Lung microvascular endothelial cell (primary cell): ENCODE measurements at regions not wholly inside any gene's neighbourhood (a gene's known extent, or its start where the extent isn't known, plus 50 kb on each side); places are given as distances from the start of the nearest gene placed in this dataset.

Experiments
- DNase-seq, 2 donors: peaks; one replicate each; pipeline versions ENCODE4 v3.0.0 to v3.0.0-alpha.2; 2010; ENCODE audit warnings: low read depth in 2 of 2

DNA sequence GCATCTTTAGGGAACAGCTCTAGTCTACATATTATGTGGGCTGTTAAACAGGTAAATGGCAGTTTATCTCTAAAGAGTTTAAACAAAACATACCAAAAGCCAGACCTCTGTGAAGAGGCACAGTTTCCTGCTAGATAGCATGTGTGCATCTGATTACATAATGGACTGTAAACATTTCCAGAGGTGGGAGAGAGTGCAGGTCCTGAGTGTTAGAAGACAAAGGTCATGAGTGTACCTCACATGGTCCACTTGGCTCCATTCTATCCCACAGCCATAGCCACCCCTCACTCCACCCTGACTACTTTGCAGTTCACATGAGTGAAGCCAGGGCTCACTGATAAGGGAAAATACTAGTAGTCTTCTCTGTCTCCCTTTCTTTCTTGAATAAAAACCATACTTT lies 233.4 kb downstream of the MTX2 start:
- peak in 1 of 2 donors; percentile 14 for DNase-seq

DNA sequence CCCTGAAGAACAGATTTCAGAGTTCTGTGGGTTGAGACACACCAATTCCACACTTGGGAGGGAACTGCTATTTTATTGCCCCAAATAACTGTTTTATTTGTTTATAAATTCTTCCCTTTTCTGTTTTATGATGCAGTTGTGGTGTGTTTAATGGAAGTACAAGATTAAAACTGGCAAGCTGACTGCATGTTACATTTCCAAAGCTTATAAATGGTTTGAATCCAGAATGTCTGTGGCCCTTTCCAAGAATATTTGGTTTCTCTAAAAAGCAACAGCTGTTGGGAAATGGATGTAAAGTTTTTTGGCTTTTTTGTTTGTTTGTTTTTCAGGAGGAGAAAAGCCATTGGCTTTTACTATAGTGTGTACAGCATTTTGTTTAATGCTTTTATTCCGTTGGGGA lies 234.5 kb downstream of the MTX2 start:
- no peak for DNase-seq

DNA sequence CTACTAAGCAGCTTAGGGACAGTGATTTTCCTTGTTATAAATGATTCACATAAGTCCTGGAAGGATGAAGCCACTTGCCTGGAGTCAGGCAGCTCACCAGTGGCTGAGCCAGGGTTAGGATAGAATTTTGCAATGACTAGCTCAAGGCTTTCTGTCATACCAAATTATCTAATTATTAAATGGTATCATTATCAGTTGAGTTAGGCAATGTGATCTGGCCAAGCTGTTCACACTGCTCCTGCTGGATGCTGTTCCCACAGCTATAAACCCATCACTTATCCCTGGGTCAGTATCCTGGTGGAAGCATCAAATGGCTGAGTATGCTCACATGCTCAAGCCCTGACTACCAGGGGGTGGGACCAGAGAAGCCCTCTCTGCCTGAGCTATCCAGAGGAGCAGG lies 235.2 kb downstream of the MTX2 start:
- no peak for DNase-seq

DNA sequence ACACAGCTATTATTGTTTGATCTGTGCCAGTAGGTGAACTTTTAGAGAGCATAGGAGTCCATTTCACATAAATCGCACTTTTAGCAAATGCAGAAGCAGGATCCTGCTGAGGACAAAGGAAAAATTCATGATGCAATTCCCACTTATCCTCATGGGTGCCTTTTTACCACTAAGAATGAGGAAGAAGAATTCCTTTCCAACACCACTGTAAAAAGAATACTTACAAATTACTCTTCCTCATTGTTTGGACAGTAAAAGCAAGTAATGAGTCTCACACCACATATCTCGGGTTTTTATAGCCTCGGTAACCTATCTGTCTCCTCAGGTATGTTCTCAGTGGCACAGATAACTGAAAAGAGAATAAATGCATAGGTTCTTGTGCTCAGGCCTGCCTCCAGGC lies 238.5 kb downstream of the MTX2 start:
- DNase-seq, result no peak

DNA sequence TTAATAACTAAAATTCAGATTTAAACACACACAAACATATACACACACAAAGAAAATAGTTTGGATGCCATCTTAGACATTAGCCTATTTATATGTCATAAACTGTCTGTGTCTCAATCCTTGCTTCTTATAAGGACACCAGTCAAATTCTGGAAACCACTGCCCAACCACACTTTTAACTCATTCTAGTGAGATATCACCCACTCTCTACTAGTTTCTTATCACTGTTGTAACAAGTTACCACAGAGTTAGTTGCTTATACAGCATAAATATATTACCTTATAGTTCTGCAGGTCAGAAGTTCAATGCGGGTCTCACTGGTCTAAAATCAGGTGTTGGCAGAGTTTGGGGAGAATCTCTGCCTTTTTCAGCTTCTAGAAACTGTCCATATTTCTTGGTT lies 239.1 kb downstream of the MTX2 start:
- DNase-seq, result no peak

DNA sequence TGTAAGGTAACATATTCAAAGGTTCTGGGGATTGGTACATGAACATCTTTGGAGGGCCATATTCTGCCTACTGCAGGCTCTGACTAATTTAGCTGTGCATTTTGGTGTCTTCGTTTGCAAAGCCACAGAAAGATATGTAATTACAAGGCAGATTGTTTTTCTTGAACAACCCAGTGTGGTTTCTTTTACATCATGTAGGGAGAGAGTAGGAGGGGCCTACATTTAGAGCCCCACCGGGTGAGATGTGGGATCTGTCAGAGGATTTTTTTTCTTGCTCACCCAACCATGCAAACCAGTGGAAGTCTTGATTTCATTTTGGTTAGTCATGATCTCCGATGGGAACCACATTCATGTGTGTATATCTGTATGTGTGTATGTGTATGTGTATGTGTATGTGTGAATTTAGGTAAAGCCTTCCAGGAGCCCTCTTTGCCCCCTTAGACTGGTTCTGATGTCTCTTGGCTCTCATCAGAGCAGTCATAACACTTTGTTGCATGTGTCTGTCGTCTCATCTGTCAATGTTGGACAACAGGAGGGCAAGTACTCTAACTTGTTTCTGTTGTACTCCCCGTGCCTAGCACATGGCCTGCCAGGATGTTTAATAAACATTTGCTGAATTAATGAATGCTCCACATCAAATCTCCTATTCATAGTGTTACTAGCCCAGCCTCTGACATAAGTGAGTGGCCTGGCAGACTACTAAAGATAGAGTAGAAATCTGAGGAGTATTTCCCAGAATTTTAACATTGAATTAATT lies 239.9 kb downstream of the MTX2 start:
- DNase-seq, result no peak

DNA sequence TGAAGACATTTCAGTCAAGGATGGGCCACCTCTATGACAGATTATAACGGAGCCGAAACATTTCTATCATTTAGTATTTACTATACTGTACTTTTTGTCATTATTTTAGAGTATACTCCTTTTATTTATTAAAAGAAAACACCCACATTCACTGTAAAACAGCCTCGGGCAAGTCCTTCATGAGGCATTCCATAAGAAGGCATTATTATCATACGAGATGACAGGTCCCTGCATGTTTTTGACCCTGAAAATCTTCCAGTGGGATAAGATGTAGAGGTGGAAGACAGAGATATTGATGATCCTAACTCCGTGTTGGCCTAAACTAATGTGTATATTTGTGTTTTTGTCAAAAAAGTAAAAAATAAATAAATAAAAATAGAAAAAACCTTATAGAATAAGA lies 245.0 kb downstream of the MTX2 start:
- DNase-seq, result no peak

DNA sequence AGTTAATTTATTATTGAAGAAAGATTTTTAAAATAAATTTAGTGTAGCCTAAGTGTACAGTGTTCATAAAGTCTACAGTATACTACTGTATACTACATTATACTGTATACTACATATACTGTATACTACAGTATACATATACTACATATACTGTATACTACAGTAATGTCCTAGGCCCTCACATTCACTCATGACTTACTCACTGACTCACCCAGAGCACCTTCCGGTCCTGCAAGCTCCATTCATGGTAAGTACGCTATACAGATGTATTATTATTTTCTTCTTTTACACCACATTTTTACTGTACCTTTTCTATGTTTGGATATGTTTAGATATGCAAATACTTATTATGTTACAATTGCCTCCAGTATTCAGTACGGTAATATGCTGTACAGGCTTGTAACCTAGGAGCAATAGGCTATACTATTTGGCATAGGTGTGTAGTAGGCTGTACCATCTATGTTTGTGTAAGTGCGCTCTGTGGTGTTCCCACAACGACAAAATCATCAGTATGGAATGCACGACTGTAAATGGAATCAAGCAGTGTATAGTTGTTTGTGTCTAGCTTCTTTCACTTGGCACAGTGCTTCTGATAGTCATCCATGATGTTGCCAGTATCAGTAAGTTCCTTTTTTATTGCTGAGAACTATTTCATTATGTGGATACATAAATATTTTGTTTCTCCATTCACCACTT lies 245.7 kb downstream of the MTX2 start:
- DNase-seq, result peak; percentile 31 to 46

DNA sequence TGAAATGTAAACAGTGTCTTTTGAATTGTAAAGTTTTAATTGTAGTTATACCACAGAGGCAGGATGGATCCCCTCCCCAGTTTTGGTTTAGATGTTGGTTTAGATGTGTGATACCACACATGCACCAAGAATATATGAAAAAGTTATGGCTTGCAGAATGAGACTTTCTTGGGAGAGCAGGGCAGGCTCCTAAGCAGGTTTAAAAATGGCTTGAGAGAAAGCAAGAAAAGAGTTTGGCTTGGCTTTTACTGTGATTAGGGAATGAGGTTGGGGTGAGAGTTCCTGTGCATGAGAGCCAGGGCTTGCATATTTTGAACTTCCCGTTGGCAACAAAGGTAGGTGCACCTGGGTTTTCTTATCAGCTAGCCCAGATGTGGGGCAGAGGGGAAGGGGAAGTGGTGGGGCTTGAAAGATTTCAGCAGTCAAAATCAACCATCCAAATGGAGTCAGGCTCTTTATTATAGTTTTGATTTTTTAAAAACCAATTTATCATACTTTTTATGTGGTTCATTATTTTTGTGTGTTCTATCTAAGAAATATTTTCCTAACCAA lies 246.9 kb downstream of the MTX2 start:
- DNase-seq, result peak; percentile 4 to 84

DNA sequence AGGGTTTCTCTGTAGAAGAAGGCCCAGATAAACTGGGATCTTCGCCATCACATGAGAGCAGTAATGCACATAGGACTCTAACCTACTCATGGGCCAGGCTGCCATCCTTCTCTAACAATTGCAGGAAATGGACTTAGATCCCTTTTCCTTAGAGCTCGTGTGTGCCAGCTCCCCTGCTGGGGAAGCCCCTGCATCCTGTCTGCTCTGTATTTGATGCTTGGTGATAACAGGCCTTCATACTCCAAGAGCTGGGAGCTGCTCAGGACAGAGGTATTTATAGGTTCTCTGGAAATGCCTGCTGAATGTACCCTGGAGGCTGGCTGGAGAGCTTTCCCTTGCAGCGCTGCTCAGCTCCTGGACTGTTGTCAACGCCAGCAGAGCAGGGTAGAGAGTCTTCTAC lies 249.6 kb downstream of the MTX2 start:
- DNase-seq, result peak; percentile 91 to 95

DNA sequence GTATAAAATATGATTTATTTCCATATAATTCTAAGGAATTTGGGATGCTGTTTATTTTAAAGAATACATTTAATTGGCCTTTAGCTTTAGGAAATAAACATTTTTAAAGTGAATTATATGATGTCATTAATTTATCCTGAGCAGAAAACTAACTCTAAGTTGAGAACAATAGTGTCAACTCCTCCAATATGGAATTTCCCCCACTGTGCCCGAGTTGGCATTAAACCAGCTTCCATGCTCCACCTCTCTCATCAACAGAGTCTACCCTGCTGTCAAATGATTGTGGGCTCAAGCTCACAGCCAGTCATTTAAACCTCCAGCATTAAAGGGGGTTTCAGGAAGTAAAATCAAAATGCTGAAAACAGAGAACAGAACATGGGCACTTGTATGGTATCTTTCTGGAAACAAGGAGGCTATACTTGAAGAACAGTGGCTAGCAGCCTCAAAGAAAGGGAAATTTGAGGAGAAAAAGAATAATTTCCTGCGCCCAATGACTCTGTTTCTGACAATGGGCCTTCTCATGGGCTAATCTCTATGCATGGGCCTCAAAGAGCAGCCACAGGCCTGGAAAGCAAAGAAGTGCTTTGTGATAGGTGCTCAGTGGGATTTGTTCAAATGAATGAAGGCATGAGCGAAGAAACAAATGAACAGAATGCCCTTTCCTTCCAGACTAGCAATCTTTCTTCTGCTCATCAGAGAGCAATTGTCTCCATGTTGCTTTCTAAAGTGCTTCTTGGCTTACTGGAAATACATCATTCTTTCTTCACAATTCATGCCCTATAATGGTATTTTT lies 252.8 kb downstream of the MTX2 start:
- peak; percentile 17 to 84 for DNase-seq

DNA sequence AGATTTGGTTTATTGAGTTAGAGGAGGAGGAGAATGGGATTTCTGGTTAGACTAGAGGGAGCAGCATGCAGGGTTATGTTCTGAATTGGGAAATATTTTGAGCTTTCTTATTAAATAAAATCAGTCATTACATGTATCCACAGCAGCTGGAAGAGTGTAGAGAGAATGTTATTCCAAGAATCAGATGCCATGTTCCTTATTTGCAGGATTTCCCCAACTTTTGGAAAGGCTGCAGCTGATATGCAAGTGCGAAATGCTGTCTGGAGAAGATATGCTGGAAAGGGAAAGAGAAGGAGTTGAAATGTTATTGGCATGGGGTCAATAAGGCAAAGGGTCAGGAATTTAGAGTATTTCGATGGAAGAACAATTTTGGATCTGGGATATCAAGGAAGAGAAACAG lies 255.8 kb downstream of the MTX2 start:
- no peak for DNase-seq

DNA sequence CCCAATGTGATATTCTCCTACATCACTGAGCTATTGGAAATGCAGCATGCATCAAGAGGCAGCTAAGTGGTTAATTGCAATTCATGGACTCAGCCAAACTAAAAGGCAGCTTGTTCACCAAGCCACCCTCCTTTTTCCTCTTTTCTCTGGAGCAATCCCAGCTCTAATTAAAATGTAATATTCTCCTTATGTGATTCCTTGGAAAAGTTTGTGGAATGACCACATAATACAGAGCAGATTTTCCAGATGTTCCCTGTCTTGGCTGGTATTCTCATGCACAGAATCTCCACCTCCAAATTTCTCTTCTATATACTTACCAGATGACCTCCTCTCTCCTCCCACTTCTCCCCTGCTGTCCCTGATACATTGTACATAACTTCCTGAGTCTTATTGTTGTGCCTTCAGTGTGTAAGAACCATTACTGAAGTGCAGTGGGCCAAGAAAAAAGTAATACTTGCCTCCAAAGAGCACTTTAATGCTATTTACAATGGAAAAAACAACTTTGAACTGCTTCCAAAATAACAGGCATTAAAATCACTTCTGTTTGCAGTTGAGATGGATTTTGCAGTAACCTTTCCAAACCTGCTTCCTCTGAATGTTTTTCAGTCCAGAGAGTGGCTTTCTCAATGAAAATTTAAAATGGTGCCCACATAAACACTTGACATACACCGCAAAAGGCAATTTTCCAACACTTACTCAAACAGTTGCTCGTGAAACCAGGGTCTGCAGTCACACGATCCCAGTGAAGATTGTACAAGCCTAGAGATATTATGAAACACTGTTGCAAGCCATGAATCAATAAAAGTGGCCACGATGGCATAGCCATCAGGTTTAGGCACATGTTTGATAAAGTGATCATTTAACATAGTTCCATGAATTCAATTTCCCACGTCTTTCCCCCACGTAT lies 258.0 kb downstream of the MTX2 start:
- DNase-seq, result peak; percentile 10 to 65

DNA sequence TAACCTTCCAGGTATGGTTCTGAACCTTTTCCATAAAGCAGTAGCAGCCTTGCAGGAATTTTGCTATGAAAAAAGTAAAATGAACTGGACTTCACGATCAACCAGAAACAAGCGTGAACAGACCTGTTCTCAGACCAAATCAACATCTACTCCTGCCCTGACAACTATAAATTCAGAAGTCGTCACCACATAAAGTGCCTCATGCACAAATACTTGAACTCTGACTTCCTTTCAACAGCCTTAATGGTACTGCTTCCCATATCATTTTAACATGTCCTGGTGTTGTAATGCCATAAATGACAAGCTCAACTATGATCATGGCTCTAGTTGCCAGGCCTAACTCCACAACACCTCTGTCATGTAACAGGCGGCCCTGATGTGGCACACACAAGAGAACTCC lies 262.4 kb downstream of the MTX2 start:
- no peak for DNase-seq

DNA sequence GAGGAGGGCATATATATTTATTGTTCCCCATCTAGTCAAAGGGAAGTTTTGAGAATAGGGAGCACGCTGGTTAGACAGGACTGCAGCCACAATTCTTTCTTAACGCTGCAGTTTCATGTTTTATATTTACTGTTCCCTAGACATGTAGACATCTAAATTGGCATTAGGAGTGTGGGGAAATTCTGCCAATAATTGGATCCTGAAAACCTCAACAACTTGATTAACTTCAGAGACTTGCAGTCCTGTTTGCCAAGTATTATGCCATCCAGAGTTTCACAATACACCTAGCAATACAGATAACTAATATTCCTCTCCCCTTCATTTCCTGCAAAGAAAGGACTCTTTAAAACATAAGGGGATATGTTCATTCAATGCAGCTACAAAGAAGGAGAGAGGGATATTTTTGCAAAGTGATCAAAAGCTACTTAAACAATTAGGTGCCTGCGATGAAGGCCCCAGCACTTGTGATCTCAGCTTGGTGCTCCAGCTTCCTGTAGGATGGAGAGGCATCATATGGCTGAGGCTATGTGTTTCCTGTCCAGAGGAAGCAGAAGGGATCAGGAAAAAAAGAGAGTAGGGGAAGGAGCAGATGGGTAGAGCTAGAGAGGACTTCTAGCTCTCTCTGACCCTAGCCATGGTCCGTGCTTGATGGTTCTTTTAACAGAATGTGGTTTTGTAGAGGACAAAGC lies 264.4 kb downstream of the MTX2 start:
- DNase-seq, result peak in 1 of 2 donors; percentile 45

DNA sequence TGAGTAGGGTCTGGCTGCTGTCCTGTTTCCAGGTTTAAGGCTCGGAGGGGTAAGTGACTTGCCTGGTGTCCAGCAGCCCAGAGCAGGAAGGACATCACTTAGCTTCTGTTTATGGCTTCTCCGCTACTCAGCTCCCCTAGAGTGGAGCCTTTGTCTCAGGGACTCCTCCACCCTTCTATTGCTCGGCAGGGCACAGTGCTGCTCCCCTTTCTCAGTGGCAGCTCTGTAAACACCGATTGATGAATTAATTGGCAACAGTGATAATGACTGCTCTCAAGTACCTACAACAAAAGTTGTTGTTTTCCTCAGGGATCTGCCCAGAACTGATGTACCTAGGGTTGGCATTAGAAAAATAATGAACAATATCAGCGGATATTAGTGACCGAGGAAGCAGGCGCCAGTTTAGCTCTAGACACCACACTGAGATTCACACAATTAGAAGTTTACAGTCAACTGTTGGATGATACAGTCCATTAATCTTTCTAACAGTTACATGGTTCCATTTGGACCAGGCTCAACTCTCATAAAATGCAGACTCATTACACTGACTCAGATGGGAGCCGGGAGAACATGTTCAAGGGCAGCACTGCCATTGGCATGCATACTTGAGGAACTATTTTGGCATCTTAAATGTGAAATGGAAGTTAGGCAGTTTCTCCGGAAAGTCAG lies 265.7 kb downstream of the MTX2 start:
- no peak for DNase-seq

DNA sequence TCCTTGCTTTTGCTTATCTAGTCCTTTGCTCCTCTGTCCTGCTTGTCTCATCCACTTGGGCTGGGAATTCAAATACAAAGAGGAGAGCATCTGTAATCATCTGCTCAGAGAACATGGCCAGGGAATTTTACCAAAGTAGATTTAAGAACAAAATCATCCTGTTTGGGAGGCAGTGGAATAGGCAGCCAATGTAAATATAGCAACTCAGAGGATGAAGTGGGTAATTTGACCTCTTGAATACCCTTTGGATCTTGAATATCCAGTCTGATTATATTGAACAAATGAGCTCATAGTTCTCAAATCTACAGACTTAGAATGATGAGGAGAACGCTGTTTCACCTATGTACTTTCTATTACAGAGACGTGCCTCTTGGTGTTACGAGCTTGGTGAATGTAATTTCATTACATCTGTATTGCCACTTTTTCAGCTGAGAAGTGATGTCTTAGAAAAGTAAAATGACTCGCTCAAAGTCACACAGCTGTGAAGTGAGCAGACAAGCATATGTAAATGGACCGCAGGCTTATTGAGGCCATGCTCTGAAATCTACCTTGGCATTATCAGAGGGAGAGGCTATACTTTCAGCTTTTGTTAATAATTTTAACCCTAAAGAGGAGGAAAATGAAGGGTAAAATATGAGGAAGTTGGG lies 266.3 kb downstream of the MTX2 start:
- no peak for DNase-seq

DNA sequence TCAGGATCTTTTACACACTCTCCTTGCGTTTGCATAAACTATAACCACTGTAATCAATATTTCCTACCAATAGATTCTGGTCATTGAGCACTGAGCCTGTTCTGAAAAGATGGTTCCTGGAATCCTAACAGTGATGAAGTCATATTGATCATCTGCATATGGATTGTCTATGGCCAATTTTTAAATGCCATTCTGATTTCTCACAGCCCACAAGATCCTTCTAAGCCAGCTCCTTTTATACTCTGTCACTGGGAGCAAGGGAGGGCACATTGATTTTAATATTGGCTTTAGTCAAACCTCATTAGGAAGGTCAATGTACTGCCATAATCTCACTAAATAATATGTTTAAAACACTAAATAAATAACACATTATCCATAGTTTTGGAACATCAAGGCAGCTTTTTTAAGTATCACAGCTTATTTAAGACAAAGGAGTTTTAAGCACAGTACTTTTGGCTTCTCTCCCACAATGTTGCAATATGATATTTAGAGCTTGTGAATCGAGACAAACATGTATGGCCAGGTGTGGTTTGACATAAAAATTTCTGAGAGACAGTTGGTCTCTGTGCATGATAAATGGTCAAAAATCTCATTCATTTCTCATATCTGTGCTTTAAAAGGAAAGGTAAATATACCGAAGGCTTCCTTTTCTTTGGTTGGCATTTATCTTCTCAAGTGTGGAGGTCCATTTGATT lies 267.3 kb downstream of the MTX2 start:
- no peak for DNase-seq

DNA sequence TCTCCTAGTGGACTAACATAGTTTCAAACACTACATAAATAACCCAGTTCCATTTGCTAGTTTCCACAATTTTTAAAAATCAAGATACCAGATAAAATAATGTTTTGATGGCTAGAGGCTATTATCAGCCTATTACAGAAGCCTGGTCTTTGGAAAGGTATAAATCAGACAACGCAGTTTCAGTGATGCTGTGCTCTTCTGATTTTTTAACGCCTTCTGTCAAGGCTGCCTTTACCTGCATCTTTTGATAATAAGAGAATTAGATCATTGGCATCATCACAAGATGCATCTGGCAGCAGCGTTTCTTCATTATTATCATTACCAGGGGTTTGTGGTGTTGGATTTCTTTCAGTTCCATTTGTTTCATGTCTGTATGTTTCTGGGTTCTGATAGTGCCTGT lies 268.7 kb downstream of the MTX2 start:
- no peak for DNase-seq
